DMS 273 treated with DMSO at 0.1 percent for 48 hours (cell line): ENCODE measurements at regions not wholly inside any gene's neighbourhood (a gene's known extent, or its start where the extent isn't known, plus 50 kb on each side); places are given as distances from the start of the nearest gene placed in this dataset.

ENCODE experiments used
- DNase-seq: peaks from one replicate; lab custom pipeline; 2025; lab: John Stamatoyannopoulos, UW

- DNase-seq = no peak
These were observed 121.8 kb upstream of the TNR start for GRCh38 chr1:175865041-175865766.

DNA sequence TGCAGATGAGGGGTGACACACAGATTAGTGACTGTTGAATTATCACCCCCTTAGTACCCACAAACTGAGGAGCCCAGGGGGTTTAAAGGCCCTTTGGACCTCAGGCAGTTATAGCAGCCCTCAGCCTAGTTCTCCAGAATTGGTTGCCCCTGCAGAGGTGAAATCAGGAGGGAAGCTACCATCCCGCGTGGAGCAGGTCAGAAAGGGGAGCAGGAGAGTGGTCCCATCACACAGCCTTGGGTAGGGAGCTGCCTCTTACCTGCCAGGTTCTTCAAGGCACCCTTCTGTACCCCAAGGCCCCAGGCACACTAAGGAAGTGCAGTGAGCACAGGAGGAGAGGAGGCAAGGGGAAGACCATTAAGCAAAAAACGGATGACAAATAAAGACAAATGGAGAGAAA is 121.2 kb upstream of the TNR start:
- no peak for DNase-seq

- no peak for DNase-seq
These were observed 120.8 kb upstream of the TNR start for GRCh38 chr1:175864183-175864582.

- no peak for DNase-seq
These were observed 120.1 kb upstream of the TNR start for GRCh38 chr1:175863299-175864050.

GRCh38 chr1:175862408-175862807 is 119.0 kb upstream of the TNR start:
- no peak for DNase-seq

DNA sequence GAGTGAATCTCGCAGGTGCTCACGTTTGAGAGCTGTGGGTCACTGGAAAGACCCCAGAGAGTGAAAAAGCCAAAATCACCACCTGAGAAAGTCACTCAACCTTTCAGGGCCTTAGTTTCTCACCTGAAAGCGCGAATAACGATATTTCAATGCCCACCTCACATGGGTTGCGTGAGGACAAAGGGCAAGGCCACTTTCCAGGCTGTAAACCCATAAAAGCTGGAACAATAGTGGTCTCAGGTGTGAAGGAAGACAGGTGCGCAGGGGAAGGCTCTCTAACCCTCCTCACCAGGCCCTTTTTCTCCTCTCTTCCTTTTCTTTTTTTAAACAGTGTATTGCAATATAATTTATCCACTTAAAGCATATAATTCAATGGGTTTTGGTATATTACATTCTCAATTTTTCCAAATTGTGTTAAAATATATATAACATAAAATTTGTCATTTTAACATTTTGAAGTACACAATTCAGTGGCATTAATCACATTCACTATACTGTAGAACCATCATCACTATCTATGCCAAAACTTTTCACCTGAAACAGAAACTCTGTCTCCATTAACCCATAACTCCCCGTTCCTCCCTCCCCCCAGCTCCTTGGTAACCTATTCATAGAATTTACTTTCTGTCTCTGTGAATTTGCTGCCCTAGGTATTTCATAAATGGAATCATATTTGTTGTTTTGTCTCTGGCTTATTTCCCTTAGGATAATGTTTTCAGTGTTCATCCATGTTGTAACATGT is 118.4 kb upstream of the TNR start:
- DNase-seq = no peak

DNA sequence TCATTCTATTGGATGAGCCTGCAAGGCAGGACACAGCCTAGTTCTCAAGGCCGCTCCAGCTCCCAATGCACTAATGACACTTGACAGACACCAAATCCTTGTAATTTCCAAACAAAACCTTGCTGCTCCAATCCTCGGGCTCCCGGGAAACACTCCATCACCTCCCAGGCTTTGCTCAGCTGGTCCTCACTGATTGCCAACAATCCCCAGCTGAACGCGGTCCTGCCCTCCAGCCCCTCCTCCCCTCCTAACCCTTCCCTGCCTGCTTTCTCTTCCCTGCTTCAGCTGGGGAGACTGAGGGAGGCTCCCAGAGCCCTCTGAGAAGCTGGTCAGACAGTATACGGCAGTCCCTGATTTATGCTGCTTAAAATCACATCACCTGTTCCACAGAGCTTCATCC is 114.4 kb upstream of the TNR start:
- DNase-seq = no peak

- DNase-seq = no peak
These were observed 110.3 kb upstream of the TNR start for GRCh38 chr1:175853681-175854080.

DNA sequence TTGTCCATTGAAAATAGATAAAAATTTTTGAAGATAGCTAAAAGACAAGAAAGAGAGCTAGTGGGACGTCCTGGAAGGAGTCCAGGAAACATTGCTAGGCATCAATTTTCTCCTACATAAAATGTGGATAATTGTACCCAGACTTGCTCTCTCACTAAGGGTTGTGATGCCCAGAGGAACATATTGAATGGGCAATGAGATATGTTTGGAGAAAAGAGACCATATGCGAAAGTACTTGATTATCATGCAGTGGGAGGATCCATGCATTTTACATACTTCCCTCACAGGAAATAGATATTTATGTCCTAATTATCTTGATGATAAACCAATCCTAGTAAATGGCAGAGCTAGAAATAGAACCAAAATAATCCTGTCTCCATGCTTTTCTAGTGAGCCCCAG is 108.4 kb upstream of the TNR start:
- no peak for DNase-seq

GRCh38 chr1:175848329-175848728 is 104.9 kb upstream of the TNR start:
- DNase-seq = no peak

DNA sequence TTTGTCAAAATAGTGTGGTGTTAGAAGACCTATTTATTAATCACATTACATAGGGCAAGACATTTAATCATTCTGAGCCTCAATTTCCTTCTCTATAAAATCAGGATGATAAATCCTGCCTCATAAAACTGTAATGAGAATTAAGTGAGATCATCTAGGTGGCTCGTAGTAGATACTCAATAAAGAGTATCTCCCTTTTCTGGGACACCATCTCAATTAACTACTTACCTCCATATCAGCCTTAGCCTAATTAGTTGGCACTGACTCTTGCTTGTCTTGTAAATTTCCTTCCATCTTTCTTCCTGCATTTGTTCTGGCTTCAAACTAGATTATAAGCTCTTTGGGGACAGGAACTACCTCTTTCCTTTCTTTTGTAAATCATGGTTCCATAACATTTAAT is 102.6 kb upstream of the TNR start:
- no peak for DNase-seq

GRCh38 chr1:175845338-175845737 is 101.9 kb upstream of the TNR start:
- no peak for DNase-seq

GRCh38 chr1:175844877-175845276 is 101.5 kb upstream of the TNR start:
- no peak for DNase-seq

- DNase-seq = no peak
These were observed 99.2 kb upstream of the TNR start for GRCh38 chr1:175842550-175842949.

GRCh38 chr1:175841738-175842187 is 98.4 kb upstream of the TNR start:
- DNase-seq = peak; percentile 85

GRCh38 chr1:175840787-175841186 is 97.4 kb upstream of the TNR start:
- no peak for DNase-seq

DNA sequence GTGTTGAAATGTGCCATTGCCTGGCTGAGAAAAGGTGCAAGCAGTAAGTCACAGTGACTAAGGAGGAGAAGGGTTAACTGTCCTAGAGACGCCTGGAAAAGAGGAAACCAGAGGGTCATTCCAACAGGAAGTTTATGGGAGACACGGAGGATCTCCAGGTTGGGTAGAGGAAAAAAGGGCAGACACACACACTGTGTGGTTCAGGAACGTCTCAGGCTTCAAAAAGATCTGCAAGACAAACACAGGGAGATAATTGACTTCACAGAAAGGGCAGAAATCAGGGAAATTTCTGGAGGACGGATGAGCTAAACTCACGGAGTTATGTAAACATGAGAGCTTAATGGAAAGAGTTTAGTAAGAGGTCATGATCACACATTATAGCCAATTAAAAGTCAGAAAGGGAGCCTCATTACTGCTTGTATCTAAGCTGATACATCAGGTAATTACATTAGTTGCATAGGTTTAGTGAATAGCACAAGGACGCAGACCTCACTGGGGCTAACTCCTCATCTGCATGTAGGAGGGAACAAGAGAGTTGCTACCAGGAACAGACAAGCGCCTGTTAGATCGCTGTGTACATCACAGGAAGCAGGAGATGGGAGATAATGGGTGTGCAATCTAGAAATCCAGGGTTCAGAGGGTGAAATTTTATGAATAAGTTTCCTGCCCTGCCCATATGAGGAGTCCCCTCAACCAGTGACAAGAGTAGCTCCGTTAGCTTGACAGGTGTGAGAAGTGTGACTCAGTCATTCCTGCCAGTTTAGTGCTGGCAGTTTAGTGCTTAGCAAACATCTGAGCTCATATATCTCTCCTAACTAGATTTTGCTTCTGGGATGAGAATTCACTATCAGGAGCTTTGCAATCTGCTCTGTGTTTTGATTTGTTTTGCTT is 96.6 kb upstream of the TNR start:
- DNase-seq = no peak

GRCh38 chr1:175834597-175834996 is 91.2 kb upstream of the TNR start:
- no peak for DNase-seq

DNA sequence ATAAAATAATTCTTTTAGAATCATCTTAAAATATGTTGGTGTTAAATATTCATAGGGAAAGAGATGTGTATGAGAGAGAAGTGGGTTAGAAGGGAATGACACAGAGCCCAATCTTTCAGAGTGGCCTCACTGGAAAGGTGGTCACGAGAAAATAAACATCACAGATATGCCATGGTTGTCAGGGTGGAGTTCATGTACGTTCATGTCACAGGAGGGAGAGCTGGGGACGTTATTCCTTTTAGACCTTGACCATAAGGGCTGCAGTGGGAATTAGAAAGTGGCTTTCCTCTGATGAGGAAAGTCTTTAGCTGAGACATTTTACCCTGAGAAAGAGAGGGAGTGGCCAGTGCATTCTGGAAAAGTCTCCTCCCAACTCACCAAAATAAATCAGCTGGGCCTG is 90.6 kb upstream of the TNR start:
- DNase-seq = no peak

DNA sequence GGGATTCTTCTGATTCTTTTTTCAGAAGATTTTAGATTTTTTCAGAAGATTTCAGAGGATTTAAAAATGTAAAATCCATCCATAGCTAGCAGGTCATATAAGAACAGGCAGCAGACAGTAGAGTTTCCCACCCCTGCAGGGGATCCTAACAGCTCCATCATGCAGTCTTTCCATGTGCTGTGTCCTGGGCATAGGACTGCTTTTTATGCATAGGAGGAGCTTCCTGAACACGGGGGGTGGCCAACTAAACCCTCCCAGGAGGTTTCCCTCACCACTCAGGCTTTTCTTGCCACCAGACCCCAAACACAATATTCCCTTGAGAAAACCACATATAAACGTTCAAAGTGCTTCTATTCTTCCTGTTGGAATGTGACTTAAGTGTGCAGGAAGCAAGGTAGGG is 90.1 kb upstream of the TNR start:
- no peak for DNase-seq

DNA sequence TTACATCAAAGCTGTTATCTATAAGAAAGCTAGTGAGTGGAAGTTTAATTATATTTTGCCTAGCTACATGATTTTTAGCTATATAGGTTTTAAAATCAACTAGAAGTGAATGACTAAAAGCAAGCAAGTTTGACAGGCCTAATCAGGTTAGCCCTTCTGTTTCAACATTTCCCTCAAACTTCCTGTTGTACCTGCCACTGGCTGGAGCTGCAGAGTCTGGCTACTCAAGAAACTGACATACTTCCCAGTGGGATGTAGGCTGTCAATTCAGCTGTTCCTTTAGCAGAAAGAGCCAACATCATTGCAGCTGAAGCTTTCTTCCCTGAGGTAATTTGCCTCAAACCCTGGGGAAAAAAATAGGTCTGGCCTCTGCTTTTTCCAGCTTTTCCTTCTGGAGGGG is 87.1 kb upstream of the TNR start:
- DNase-seq = no peak

GRCh38 chr1:175829845-175830244 is 86.5 kb upstream of the TNR start:
- no peak for DNase-seq
